HG02678 (cell line): ENCODE measurements at regions not wholly inside any gene's neighbourhood (a gene's known extent, or its start where the extent isn't known, plus 50 kb on each side); places are given as distances from the start of the nearest gene placed in this dataset.

Experiments
- ATAC-seq: cut with Tn5 transposase; IDR thresholded peaks from one replicate; pipeline ENCODE4 v1.9.1; 2021; ENCODE audit warnings: mild to moderate bottlenecking, moderate library complexity; ENCODE audit not compliant: unreplicated experiment

GRCh38 chr1:106459418-106459817 lies 597.1 kb upstream of the PRMT6 start:
- ATAC-seq, result no peak

GRCh38 chr1:106465666-106466065 lies 590.8 kb upstream of the PRMT6 start:
- no peak for ATAC-seq

- ATAC-seq, result no peak
These were observed 575.8 kb upstream of the PRMT6 start for GRCh38 chr1:106480629-106481028.

GRCh38 chr1:106492880-106493279 lies 563.6 kb upstream of the PRMT6 start:
- ATAC-seq, result no peak

GRCh38 chr1:106494646-106495045 lies 561.8 kb upstream of the PRMT6 start:
- ATAC-seq, result no peak

GRCh38 chr1:106498238-106498637 lies 558.2 kb upstream of the PRMT6 start:
- ATAC-seq, result no peak

- no peak for ATAC-seq
These were observed 553.8 kb upstream of the PRMT6 start for GRCh38 chr1:106502659-106503058.

GRCh38 chr1:106515375-106515774 lies 541.1 kb upstream of the PRMT6 start:
- ATAC-seq, result no peak

- ATAC-seq, result no peak
These were observed 539.2 kb upstream of the PRMT6 start for GRCh38 chr1:106517224-106517623.

- ATAC-seq, result no peak
These were observed 533.0 kb upstream of the PRMT6 start for GRCh38 chr1:106523497-106523896.

- ATAC-seq, result no peak
These were observed 531.8 kb upstream of the PRMT6 start for GRCh38 chr1:106524631-106525030.

- no peak for ATAC-seq
These were observed 529.8 kb upstream of the PRMT6 start for GRCh38 chr1:106526650-106527049.

GRCh38 chr1:106534612-106535011 lies 521.9 kb upstream of the PRMT6 start:
- no peak for ATAC-seq

- no peak for ATAC-seq
These were observed 519.7 kb upstream of the PRMT6 start for GRCh38 chr1:106536741-106537140.

- ATAC-seq, result no peak
These were observed 507.7 kb upstream of the PRMT6 start for GRCh38 chr1:106548726-106549125.

- no peak for ATAC-seq
These were observed 502.2 kb upstream of the PRMT6 start for GRCh38 chr1:106554294-106554693.

- ATAC-seq, result no peak
These were observed 500.9 kb upstream of the PRMT6 start for GRCh38 chr1:106555571-106555970.

- ATAC-seq, result no peak
These were observed 492.3 kb upstream of the PRMT6 start for GRCh38 chr1:106564192-106564591.

- ATAC-seq, result no peak
These were observed 488.1 kb upstream of the PRMT6 start for GRCh38 chr1:106568201-106568974.

- ATAC-seq, result no peak
These were observed 485.4 kb upstream of the PRMT6 start for GRCh38 chr1:106571109-106571508.

- ATAC-seq, result no peak
These were observed 472.4 kb upstream of the PRMT6 start for GRCh38 chr1:106584107-106584506.

GRCh38 chr1:106584676-106585075 lies 471.8 kb upstream of the PRMT6 start:
- ATAC-seq, result no peak

GRCh38 chr1:106600626-106601025 lies 455.8 kb upstream of the PRMT6 start:
- ATAC-seq, result no peak
